ENCODE measurements at regions not wholly inside any gene's neighbourhood (a gene's known extent, or its start where the extent isn't known, plus 50 kb on each side); places are given as distances from the start of the nearest gene placed in this dataset.

- no peak for TF ChIP-seq CEBPB (IDR thresholded peaks at IDR 0.05)
- TF ChIP-seq MAX (IDR thresholded peaks at IDR 0.05), result no peak
- TF ChIP-seq CTCF (IDR thresholded peaks at IDR 0.05), result no peak
- TF ChIP-seq POLR2A (IDR thresholded peaks at IDR 0.05; ENCODE audit: low read length), result no peak
- TF ChIP-seq ESRRA (IDR thresholded peaks at IDR 0.05; ENCODE audit: borderline replicate concordance, low read length), result no peak
- TF ChIP-seq MAFK (IDR thresholded peaks at IDR 0.05; ENCODE audit: partially characterized antibody), result no peak
- TF ChIP-seq USF2 (IDR thresholded peaks at IDR 0.05), result no peak
- TF ChIP-seq CBX2 (IDR thresholded peaks at IDR 0.05; ENCODE audit: borderline replicate concordance, low read depth), result no peak
Measured at GRCh38 chr4:135338181-135338580, 1136.6 kb upstream of the PABPC4L start.

Data from A549 (cell line).